Glutamatergic neuron (in vitro differentiated cells): ENCODE measurements at regions not wholly inside any gene's neighbourhood (a gene's known extent, or its start where the extent isn't known, plus 50 kb on each side); places are given as distances from the start of the nearest gene placed in this dataset.

Experiments used
- DNase-seq: peaks from one replicate; pipeline ENCODE4 v3.0.0; 2022
- H3K27ac Mint-ChIP-seq: one replicate; pipeline ENCODE4 v1.8.0; 2020; ENCODE audit warnings: mild to moderate bottlenecking, mixed read lengths, inconsistent platforms; ENCODE audit not compliant: unreplicated experiment
- H3K27me3 Mint-ChIP-seq: one replicate; pipeline ENCODE4 v1.8.0; 2020; ENCODE audit warnings: mild to moderate bottlenecking, moderate library complexity, mixed read lengths, inconsistent platforms; ENCODE audit not compliant: unreplicated experiment
- H3K36me3 Mint-ChIP-seq: one replicate; pipeline ENCODE4 v1.8.0; 2020; ENCODE audit warnings: mild to moderate bottlenecking, mixed read lengths, inconsistent platforms; ENCODE audit not compliant: unreplicated experiment
- H3K4me1 Mint-ChIP-seq: one replicate; pipeline ENCODE4 v1.8.0; 2020; ENCODE audit warnings: mild to moderate bottlenecking, low read depth, mixed read lengths, inconsistent platforms; ENCODE audit not compliant: unreplicated experiment
- H3K4me3 Mint-ChIP-seq: one replicate; pipeline ENCODE4 v1.8.0; 2020; ENCODE audit warnings: mild to moderate bottlenecking, mixed read lengths, inconsistent platforms; ENCODE audit not compliant: unreplicated experiment
- H3K9me3 Mint-ChIP-seq: one replicate; pipeline ENCODE4 v1.8.0; 2020; ENCODE audit warnings: mild to moderate bottlenecking, moderate library complexity, mixed read lengths, inconsistent platforms; ENCODE audit not compliant: unreplicated experiment
- TF ChIP-seq, protein P1 (sequence below): fragments of 200-600 bp; sonication (generic); IDR thresholded peaks from one replicate; pipeline ENCODE4 v1.5.0; 2021; ENCODE audit not compliant: partially characterized antibody, unreplicated experiment

DNA sequence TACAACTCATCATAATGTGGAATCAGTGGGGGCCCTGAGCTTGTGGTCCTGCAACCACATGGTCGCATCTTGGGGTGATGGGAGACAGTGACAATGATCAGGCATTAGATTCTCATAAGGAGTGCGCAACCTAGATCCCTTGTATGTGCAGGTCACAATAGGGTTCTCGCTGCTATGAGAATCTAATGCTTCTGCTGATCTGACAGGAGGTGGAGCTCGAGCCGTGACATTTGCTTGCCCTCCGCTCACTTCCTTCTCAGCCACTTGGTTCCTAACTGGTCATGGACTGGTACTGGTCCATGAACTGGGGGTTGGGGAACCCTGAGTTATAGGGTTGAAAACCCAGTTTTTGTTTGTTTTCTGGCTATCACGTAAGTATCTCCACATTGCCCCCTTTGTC is 1290.9 kb upstream of the ATXN8OS start:
- no peak for DNase-seq
- no peaks in the 10 kb centered on the region for H3K27me3 Mint-ChIP-seq
- no peaks in the 10 kb centered on the region for H3K9me3 Mint-ChIP-seq
- H3K36me3 Mint-ChIP-seq: no peaks in the 10 kb centered on the region
- H3K4me1 Mint-ChIP-seq: peaks cover 2% of the 10 kb centered on the region
- H3K27ac Mint-ChIP-seq: no peak overlapping the region
- TF ChIP-seq, protein P1, sequence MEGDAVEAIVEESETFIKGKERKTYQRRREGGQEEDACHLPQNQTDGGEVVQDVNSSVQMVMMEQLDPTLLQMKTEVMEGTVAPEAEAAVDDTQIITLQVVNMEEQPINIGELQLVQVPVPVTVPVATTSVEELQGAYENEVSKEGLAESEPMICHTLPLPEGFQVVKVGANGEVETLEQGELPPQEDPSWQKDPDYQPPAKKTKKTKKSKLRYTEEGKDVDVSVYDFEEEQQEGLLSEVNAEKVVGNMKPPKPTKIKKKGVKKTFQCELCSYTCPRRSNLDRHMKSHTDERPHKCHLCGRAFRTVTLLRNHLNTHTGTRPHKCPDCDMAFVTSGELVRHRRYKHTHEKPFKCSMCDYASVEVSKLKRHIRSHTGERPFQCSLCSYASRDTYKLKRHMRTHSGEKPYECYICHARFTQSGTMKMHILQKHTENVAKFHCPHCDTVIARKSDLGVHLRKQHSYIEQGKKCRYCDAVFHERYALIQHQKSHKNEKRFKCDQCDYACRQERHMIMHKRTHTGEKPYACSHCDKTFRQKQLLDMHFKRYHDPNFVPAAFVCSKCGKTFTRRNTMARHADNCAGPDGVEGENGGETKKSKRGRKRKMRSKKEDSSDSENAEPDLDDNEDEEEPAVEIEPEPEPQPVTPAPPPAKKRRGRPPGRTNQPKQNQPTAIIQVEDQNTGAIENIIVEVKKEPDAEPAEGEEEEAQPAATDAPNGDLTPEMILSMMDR: no peak
- no peak overlapping the region for H3K4me3 Mint-ChIP-seq

GRCh38 chr13:68813180-68813796 is 1294.3 kb upstream of the ATXN8OS start:
- DNase-seq: no peak
- Mint-ChIP-seq H3K9me3 (no peaks in the 10 kb centered on the region), H3K4me3 (no peak overlapping the region), H3K27ac (no peak overlapping the region), H3K36me3 (no peaks in the 10 kb centered on the region), H3K27me3 (no peaks in the 10 kb centered on the region), H3K4me1 (peaks cover 2% of the 10 kb centered on the region)
- TF ChIP-seq, protein P1: no peak

- no peaks in the 10 kb centered on the region for H3K36me3 Mint-ChIP-seq
- no peak overlapping the region for H3K4me3 Mint-ChIP-seq
- H3K27ac Mint-ChIP-seq: no peak overlapping the region
- no peaks in the 10 kb centered on the region for H3K27me3 Mint-ChIP-seq
- TF ChIP-seq, protein P1: no peak
- H3K4me1 Mint-ChIP-seq: peaks cover 2% of the 10 kb centered on the region
- H3K9me3 Mint-ChIP-seq: no peaks in the 10 kb centered on the region
- no peak for DNase-seq
Observed at GRCh38 chr13:68810660-68811059, 1297.0 kb upstream of the ATXN8OS start.

- no peak overlapping the region for H3K4me3 Mint-ChIP-seq
- no peak overlapping the region for H3K27ac Mint-ChIP-seq
- DNase-seq: no peak
- H3K27me3 Mint-ChIP-seq: no peaks in the 10 kb centered on the region
- TF ChIP-seq, protein P1: no peak
- no peaks in the 10 kb centered on the region for H3K9me3 Mint-ChIP-seq
- H3K4me1 Mint-ChIP-seq: peaks cover 2% of the 10 kb centered on the region
- no peaks in the 10 kb centered on the region for H3K36me3 Mint-ChIP-seq
Observed at GRCh38 chr13:68808456-68808855, 1299.2 kb upstream of the ATXN8OS start.

DNA sequence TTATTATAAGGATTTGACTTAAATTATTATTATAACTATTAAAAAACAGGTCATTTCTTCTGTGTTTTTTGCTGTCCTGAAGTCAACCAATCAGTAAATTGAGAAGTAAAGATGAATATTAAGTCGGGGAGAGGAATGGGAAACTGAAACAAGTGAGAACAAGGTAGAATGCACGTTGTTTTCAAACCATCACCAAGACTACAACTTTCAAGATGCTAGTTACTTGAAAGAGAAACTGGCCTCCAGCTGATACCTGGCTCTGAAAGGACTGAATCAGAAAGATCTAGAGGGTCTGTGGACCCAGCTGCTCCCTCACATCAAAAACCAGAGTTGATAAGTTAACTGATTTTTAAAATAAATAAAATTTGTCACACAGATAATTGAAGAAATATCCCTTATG is 1301.5 kb upstream of the ATXN8OS start:
- TF ChIP-seq, protein P1: no peak
- no peaks in the 10 kb centered on the region for H3K36me3 Mint-ChIP-seq
- H3K9me3 Mint-ChIP-seq: no peaks in the 10 kb centered on the region
- no peak overlapping the region for H3K4me3 Mint-ChIP-seq
- DNase-seq: no peak
- H3K27me3 Mint-ChIP-seq: no peaks in the 10 kb centered on the region
- H3K4me1 Mint-ChIP-seq: no peaks in the 10 kb centered on the region
- no peak overlapping the region for H3K27ac Mint-ChIP-seq
